Hepatocyte (in vitro differentiated cells): ENCODE measurements at regions not wholly inside any gene's neighbourhood (a gene's known extent, or its start where the extent isn't known, plus 50 kb on each side); places are given as distances from the start of the nearest gene placed in this dataset.

Source experiments
- DNase-seq: peaks from one replicate; pipeline ENCODE4 v3.0.0-alpha.2; 2016; ENCODE audit warnings: low spot score
- H2AFZ ChIP-seq: fragments of 200-600 bp; sonication (generic); 2 replicates; pipeline ENCODE4 v1.6.0; 2016; ENCODE audit warnings: antibody characterized with exemption, mild to moderate bottlenecking
- H3K27ac ChIP-seq: fragments of 200-600 bp; sonication (generic); 2 replicates; pipeline ENCODE4 v1.5.1; 2016; ENCODE audit warnings: mild to moderate bottlenecking
- H3K27me3 ChIP-seq: fragments of 200-600 bp; sonication (generic); 2 replicates; pipeline ENCODE4 v1.6.1; 2016
- H3K36me3 ChIP-seq: fragments of 200-600 bp; sonication (generic); replicated peaks from 2 replicates; pipeline ENCODE4 v1.5.1; 2016; ENCODE audit warnings: low read depth; ENCODE audit not compliant: insufficient read depth
- H3K4me1 ChIP-seq: fragments of 200-600 bp; sonication (generic); 2 replicates; pipeline ENCODE4 v1.5.1; 2016; ENCODE audit warnings: mild to moderate bottlenecking, moderate library complexity; ENCODE audit not compliant: insufficient read depth
- H3K4me2 ChIP-seq: fragments of 200-600 bp; sonication (generic); 2 replicates; pipeline ENCODE4 v1.6.0; 2016
- H3K4me3 ChIP-seq: fragments of 200-600 bp; sonication (generic); 2 replicates; pipeline ENCODE4 v1.5.1; 2016; ENCODE audit warnings: mild to moderate bottlenecking
- H3K79me2 ChIP-seq: fragments of 200-600 bp; sonication (generic); 2 replicates; pipeline ENCODE4 v1.6.0; 2017; ENCODE audit warnings: mild to moderate bottlenecking
- H3K9me2 ChIP-seq: fragments of 200-600 bp; sonication (generic); replicated peaks from 2 replicates; pipeline ENCODE4 v1.6.0; 2017; ENCODE audit warnings: mild to moderate bottlenecking; ENCODE audit not compliant: insufficient read depth
- H3K9me3 ChIP-seq: fragments of 200-600 bp; sonication (generic); 2 replicates; pipeline ENCODE4 v1.5.1; 2016; ENCODE audit warnings: low read depth, mild to moderate bottlenecking
- H4K20me1 ChIP-seq: fragments of 200-600 bp; sonication (generic); 2 replicates; pipeline ENCODE4 v1.6.0; 2016; ENCODE audit warnings: mild to moderate bottlenecking; ENCODE audit not compliant: insufficient read depth, poor library complexity, severe bottlenecking
- CTCF ChIP-seq: fragments of 200-600 bp; sonication (generic); IDR thresholded peaks from 2 replicates; pipeline ENCODE4 v1.5.1; 2016; ENCODE audit warnings: antibody characterized with exemption, mild to moderate bottlenecking; ENCODE audit not compliant: poor library complexity
- EZH2 ChIP-seq: fragments of 200-600 bp; sonication (generic); IDR thresholded peaks from 2 replicates; pipeline ENCODE4 v1.6.1; 2016; ENCODE audit warnings: antibody characterized with exemption, mild to moderate bottlenecking, borderline replicate concordance
- EZH2phosphoT487 ChIP-seq: fragments of 200-600 bp; sonication (generic); IDR thresholded peaks from one replicate; pipeline ENCODE4 v1.6.1; 2018; ENCODE audit warnings: antibody characterized with exemption, mild to moderate bottlenecking, low read depth, moderate library complexity; ENCODE audit not compliant: unreplicated experiment, severe bottlenecking
- WGBS: methylation state at CpG from one replicate; pipeline ENCODE4 v1.1.6; 2016; ENCODE audit warnings: low lambda C conversion rate; ENCODE audit errors: missing lambda C conversion rate; 5-methylcytosine and 5-hydroxymethylcytosine counted together

GRCh38 chr3:125645616-125646015, 50.3 kb upstream of the OSBPL11 start:
- no peak overlapping the region for H3K4me2 ChIP-seq
- TF ChIP-seq EZH2phosphoT487 (no peak), CTCF (no peak), EZH2 (no peak)
- H3K27me3 ChIP-seq: no peaks in the 10 kb centered on the region
- no peak for DNase-seq
- no peaks in the 10 kb centered on the region for H3K9me2 ChIP-seq
- H3K79me2 ChIP-seq: no peaks in the 10 kb centered on the region
- no peak overlapping the region for H3K27ac ChIP-seq
- no peaks in the 10 kb centered on the region for H3K9me3 ChIP-seq
- H3K4me1 ChIP-seq: peaks cover 18% of the 10 kb centered on the region
- H4K20me1 ChIP-seq: no peaks in the 10 kb centered on the region
- no peak overlapping the region for H3K4me3 ChIP-seq
- WGBS: 90% methylated on average over 2 of the region's 2 CpGs
- H2AFZ ChIP-seq: no peak overlapping the region
- H3K36me3 ChIP-seq: no peaks in the 10 kb centered on the region

- WGBS: 76% methylated on average over 1 of the region's 1 CpG
These were observed 51.3 kb upstream of the OSBPL11 start for GRCh38 chr3:125646581-125646980.

GRCh38 chr3:125647318-125648014, 52.2 kb upstream of the OSBPL11 start:
- Histone ChIP-seq H3K4me2 (peak overlapping the region; percentile 35), H4K20me1 (no peaks in the 10 kb centered on the region), H3K4me3 (no peak overlapping the region), H3K27ac (peak overlapping the region; percentile 93), H2AFZ (peak overlapping the region; percentile 14), H3K27me3 (no peaks in the 10 kb centered on the region), H3K4me1 (peaks cover 18% of the 10 kb centered on the region), H3K79me2 (no peaks in the 10 kb centered on the region), H3K9me2 (no peaks in the 10 kb centered on the region), H3K36me3 (no peaks in the 10 kb centered on the region), H3K9me3 (no peaks in the 10 kb centered on the region)
- WGBS: 58% methylated on average over 8 of the region's 8 CpGs
- peak; percentile 78 for DNase-seq
- TF ChIP-seq EZH2: no peak
- TF ChIP-seq EZH2phosphoT487: no peak
- no peak for TF ChIP-seq CTCF

More at GRCh38 chr3:125646581-125646980, 51.3 kb upstream of the OSBPL11 start:
- Histone ChIP-seq H4K20me1 (no peaks in the 10 kb centered on the region), H3K4me3 (no peak overlapping the region), H3K79me2 (no peaks in the 10 kb centered on the region), H3K27me3 (no peaks in the 10 kb centered on the region), H3K9me2 (no peaks in the 10 kb centered on the region), H2AFZ (no peak overlapping the region), H3K36me3 (no peaks in the 10 kb centered on the region), H3K4me2 (no peak overlapping the region), H3K4me1 (peaks cover 18% of the 10 kb centered on the region), H3K9me3 (no peaks in the 10 kb centered on the region), H3K27ac (peak overlapping the region; percentile 93)
- TF ChIP-seq CTCF (no peak), EZH2phosphoT487 (no peak), EZH2 (no peak)
- no peak for DNase-seq
